ENCODE measurements at regions not wholly inside any gene's neighbourhood (a gene's known extent, or its start where the extent isn't known, plus 50 kb on each side); places are given as distances from the start of the nearest gene placed in this dataset.

- TF ChIP-seq CTCF (IDR thresholded peaks at IDR 0.05) (no peak), POLR2A (IDR thresholded peaks at IDR 0.05) (no peak), POLR2AphosphoS5 (IDR thresholded peaks at IDR 0.05; ENCODE audit: insufficient read depth in 1 of 2, low read depth in 1 of 2) (no peak)
Measured at GRCh38 chr20:22403632-22404361, 180.6 kb downstream of the FOXA2 start.

Measured in vagina (tissue), 2 donors.